Sigmoid colon (tissue), 4 donors: ENCODE measurements at regions not wholly inside any gene's neighbourhood (a gene's known extent, or its start where the extent isn't known, plus 50 kb on each side); places are given as distances from the start of the nearest gene placed in this dataset.

Experiments
- EP300 ChIP-seq, 4 donors: sonication (generic); formaldehyde crosslinking; IDR thresholded peaks; one replicate each; pipeline ENCODE4 v1.6.1; 2017; ENCODE audit warnings: antibody characterized with exemption in 4 of 4
- POLR2A ChIP-seq, 2 donors: fragments of 450-650 bp; IDR thresholded peaks; one replicate each; pipeline ENCODE4 v1.6.1; 2016; ENCODE audit warnings: antibody characterized with exemption in 2 of 2, mild to moderate bottlenecking in 2 of 2, moderate library complexity in 2 of 2
- POLR2AphosphoS5 ChIP-seq, 4 donors: sonication (generic); formaldehyde crosslinking; IDR thresholded peaks; one replicate each; pipeline ENCODE4 v1.6.1; 2017; ENCODE audit warnings: antibody characterized with exemption in 4 of 4
- TF ChIP-seq, protein P1 (sequence below), 4 experiments: fragments of 450-650 bp in 3 of 4; fragments of 200-600 bp in 1 of 4; IDR thresholded peaks; one replicate each; pipeline ENCODE4 v1.5.1; 2016 to 2019; ENCODE audit warnings: antibody characterized with exemption in 4 of 4, mild to moderate bottlenecking in 3 of 4, moderate library complexity in 2 of 4

DNA sequence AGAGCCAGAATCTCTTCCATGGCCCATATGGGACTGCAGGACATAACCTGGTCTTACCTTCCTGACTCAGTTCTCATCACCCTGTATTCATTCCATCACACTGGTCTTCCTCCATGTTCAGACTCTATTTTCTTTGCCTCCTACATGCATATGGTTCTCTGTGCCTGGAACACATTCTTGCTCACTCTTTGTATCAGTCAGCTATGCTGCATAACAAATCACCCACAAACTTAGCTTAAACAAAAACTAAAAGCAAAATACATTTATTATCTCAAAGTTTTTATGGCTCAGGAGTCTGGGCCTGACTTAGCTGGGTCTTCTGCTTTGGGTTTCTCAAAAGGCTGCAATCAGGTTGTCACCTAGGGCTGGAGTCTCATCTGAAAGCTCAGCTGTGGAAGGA lies 712.6 kb upstream of the TBX3 start:
- TF ChIP-seq POLR2A (IDR thresholded peaks at IDR 0.05): no peak
- TF ChIP-seq, protein P1, sequence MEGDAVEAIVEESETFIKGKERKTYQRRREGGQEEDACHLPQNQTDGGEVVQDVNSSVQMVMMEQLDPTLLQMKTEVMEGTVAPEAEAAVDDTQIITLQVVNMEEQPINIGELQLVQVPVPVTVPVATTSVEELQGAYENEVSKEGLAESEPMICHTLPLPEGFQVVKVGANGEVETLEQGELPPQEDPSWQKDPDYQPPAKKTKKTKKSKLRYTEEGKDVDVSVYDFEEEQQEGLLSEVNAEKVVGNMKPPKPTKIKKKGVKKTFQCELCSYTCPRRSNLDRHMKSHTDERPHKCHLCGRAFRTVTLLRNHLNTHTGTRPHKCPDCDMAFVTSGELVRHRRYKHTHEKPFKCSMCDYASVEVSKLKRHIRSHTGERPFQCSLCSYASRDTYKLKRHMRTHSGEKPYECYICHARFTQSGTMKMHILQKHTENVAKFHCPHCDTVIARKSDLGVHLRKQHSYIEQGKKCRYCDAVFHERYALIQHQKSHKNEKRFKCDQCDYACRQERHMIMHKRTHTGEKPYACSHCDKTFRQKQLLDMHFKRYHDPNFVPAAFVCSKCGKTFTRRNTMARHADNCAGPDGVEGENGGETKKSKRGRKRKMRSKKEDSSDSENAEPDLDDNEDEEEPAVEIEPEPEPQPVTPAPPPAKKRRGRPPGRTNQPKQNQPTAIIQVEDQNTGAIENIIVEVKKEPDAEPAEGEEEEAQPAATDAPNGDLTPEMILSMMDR (IDR thresholded peaks at IDR 0.05): no peak
- no peak for TF ChIP-seq EP300 (IDR thresholded peaks at IDR 0.05)
- TF ChIP-seq POLR2AphosphoS5 (IDR thresholded peaks at IDR 0.05): no peak
